Glutamatergic neuron (in vitro differentiated cells): ENCODE measurements at regions not wholly inside any gene's neighbourhood (a gene's known extent, or its start where the extent isn't known, plus 50 kb on each side); places are given as distances from the start of the nearest gene placed in this dataset.

Experiments used
- DNase-seq: peaks from one replicate; pipeline ENCODE4 v3.0.0; 2022
- H3K27ac Mint-ChIP-seq: one replicate; pipeline ENCODE4 v1.8.0; 2020; ENCODE audit warnings: mild to moderate bottlenecking, mixed read lengths, inconsistent platforms; ENCODE audit not compliant: unreplicated experiment
- H3K27me3 Mint-ChIP-seq: one replicate; pipeline ENCODE4 v1.8.0; 2020; ENCODE audit warnings: mild to moderate bottlenecking, moderate library complexity, mixed read lengths, inconsistent platforms; ENCODE audit not compliant: unreplicated experiment
- H3K36me3 Mint-ChIP-seq: one replicate; pipeline ENCODE4 v1.8.0; 2020; ENCODE audit warnings: mild to moderate bottlenecking, mixed read lengths, inconsistent platforms; ENCODE audit not compliant: unreplicated experiment
- H3K4me1 Mint-ChIP-seq: one replicate; pipeline ENCODE4 v1.8.0; 2020; ENCODE audit warnings: mild to moderate bottlenecking, low read depth, mixed read lengths, inconsistent platforms; ENCODE audit not compliant: unreplicated experiment
- H3K4me3 Mint-ChIP-seq: one replicate; pipeline ENCODE4 v1.8.0; 2020; ENCODE audit warnings: mild to moderate bottlenecking, mixed read lengths, inconsistent platforms; ENCODE audit not compliant: unreplicated experiment
- H3K9me3 Mint-ChIP-seq: one replicate; pipeline ENCODE4 v1.8.0; 2020; ENCODE audit warnings: mild to moderate bottlenecking, moderate library complexity, mixed read lengths, inconsistent platforms; ENCODE audit not compliant: unreplicated experiment
- TF ChIP-seq, protein P1 (sequence below): fragments of 200-600 bp; sonication (generic); IDR thresholded peaks from one replicate; pipeline ENCODE4 v1.5.0; 2021; ENCODE audit not compliant: partially characterized antibody, unreplicated experiment

- H3K9me3 Mint-ChIP-seq = peaks cover 4% of the 10 kb centered on the region
- no peak for DNase-seq
- peaks cover 6% of the 10 kb centered on the region for H3K4me1 Mint-ChIP-seq
- TF ChIP-seq, protein P1, sequence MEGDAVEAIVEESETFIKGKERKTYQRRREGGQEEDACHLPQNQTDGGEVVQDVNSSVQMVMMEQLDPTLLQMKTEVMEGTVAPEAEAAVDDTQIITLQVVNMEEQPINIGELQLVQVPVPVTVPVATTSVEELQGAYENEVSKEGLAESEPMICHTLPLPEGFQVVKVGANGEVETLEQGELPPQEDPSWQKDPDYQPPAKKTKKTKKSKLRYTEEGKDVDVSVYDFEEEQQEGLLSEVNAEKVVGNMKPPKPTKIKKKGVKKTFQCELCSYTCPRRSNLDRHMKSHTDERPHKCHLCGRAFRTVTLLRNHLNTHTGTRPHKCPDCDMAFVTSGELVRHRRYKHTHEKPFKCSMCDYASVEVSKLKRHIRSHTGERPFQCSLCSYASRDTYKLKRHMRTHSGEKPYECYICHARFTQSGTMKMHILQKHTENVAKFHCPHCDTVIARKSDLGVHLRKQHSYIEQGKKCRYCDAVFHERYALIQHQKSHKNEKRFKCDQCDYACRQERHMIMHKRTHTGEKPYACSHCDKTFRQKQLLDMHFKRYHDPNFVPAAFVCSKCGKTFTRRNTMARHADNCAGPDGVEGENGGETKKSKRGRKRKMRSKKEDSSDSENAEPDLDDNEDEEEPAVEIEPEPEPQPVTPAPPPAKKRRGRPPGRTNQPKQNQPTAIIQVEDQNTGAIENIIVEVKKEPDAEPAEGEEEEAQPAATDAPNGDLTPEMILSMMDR = no peak
- no peak overlapping the region for H3K4me3 Mint-ChIP-seq
- peaks cover 5% of the 10 kb centered on the region for H3K27me3 Mint-ChIP-seq
- H3K27ac Mint-ChIP-seq = no peak overlapping the region
- no peaks in the 10 kb centered on the region for H3K36me3 Mint-ChIP-seq
These were observed 144.0 kb downstream of the CDC5L start for GRCh38 chr6:44531442-44532015.

- Mint-ChIP-seq H3K27me3 (peaks cover 10% of the 10 kb centered on the region), H3K27ac (no peak overlapping the region), H3K9me3 (peaks cover 4% of the 10 kb centered on the region), H3K4me1 (peaks cover 5% of the 10 kb centered on the region), H3K36me3 (no peaks in the 10 kb centered on the region), H3K4me3 (no peak overlapping the region)
- TF ChIP-seq, protein P1 = no peak
- DNase-seq = no peak
These were observed 145.9 kb downstream of the CDC5L start for GRCh38 chr6:44533421-44533820.

DNA sequence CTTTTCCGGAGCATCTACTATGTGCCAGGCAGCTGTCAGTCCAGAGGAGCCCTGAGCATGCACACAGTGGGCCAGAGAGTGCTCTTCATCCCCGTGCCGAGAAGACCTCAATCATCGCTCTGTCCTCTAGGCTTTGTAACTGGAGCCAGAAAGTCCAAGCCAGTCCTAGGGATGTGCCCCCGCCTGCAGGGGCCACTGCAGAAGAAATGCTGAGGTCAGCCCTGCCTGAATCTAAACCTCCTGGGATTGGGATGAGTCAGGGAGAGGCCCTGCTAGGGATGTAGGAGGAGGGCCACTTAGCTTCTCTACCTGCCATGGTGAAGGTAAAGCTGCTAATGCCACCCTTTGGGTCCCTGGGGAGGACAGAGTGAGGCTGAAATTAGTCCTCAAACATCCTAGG lies 146.8 kb downstream of the CDC5L start:
- Mint-ChIP-seq H3K4me3 (no peak overlapping the region), H3K4me1 (no peaks in the 10 kb centered on the region), H3K27ac (no peak overlapping the region), H3K36me3 (no peaks in the 10 kb centered on the region), H3K9me3 (peaks cover 4% of the 10 kb centered on the region), H3K27me3 (peaks cover 10% of the 10 kb centered on the region)
- DNase-seq = no peak
- TF ChIP-seq, protein P1 = no peak

- Mint-ChIP-seq H3K4me1 (no peaks in the 10 kb centered on the region), H3K27ac (no peak overlapping the region), H3K4me3 (no peak overlapping the region), H3K27me3 (peaks cover 10% of the 10 kb centered on the region), H3K9me3 (peaks cover 4% of the 10 kb centered on the region), H3K36me3 (no peaks in the 10 kb centered on the region)
- no peak for DNase-seq
- TF ChIP-seq, protein P1 = no peak
These were observed 147.9 kb downstream of the CDC5L start for GRCh38 chr6:44535446-44535845.

DNA sequence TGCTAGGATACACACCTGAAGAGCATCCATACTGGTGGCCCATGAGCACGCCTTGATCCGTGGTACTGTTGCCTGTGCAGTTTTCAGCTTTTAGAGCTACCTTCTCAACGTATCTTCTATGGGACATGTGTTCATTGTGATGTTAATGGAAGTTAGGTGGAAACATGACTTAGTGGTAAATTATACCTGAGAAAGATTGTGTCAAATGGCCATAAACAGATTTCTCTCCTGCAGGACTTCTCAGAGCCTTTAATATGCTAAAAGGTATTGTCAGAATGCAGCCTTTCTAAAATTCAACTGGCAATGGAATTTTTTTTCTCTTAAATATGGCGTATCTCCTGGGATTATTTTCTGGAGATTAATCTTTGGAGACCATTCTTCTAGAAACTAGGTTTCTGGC lies 148.5 kb downstream of the CDC5L start:
- Mint-ChIP-seq H3K27me3 (peaks cover 10% of the 10 kb centered on the region), H3K9me3 (peaks cover 4% of the 10 kb centered on the region), H3K27ac (no peak overlapping the region), H3K36me3 (no peaks in the 10 kb centered on the region), H3K4me3 (no peak overlapping the region), H3K4me1 (no peaks in the 10 kb centered on the region)
- no peak for DNase-seq
- TF ChIP-seq, protein P1 = no peak
